DMS153 treated with DMSO at 0.1 percent for 48 hours (cell line): ENCODE measurements at regions not wholly inside any gene's neighbourhood (a gene's known extent, or its start where the extent isn't known, plus 50 kb on each side); places are given as distances from the start of the nearest gene placed in this dataset.

Experiments
- DNase-seq: peaks from one replicate; lab custom pipeline; 2025; ENCODE audit not compliant: unreplicated experiment; lab: John Stamatoyannopoulos, UW

DNA sequence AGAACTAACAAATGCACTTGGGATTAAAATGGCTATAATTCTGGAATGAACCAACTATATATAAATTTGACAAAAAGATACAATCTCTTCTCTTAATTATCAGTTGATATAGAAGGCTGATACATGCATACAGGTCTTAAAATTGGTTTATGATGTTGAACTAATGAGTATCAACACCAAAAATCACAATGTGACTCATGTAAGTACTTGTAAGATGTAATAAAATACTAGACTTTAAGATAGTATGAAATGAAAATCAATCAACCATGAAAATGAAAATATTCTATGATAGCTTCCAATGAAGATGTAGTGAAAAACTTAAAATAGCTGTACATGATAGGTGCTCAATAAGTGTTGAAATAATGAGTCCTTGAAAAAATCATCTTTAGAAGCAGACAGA, 116.6 kb upstream of the SOX5 start:
- no peak for DNase-seq

DNA sequence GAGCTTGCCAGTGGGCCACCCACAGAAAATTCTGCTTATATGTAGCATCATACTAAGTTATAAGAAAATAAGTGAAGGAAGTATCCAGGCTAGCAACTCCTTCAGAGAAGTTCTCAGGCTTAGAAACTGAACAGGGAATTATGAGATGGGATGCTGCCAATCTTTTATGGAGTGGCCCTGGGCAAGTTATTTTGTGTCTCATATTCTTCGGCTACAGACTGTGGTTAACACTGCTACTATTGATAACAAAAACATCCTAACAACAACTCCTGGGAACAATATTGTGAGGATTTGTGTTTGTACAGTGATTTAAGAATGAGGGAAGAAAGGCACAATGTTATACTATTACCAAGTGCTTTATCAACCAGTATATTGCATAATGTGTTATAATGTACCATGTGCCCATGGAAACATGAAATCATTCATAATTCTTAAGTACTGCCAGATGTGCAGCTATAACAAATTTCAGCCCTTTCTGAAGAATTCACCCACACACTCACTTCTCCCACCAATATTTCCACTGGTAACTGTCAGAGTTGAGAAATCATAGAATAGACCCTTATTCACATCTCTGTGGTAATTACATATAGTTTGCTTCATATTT, 113.3 kb upstream of the SOX5 start:
- DNase-seq = no peak

DNA sequence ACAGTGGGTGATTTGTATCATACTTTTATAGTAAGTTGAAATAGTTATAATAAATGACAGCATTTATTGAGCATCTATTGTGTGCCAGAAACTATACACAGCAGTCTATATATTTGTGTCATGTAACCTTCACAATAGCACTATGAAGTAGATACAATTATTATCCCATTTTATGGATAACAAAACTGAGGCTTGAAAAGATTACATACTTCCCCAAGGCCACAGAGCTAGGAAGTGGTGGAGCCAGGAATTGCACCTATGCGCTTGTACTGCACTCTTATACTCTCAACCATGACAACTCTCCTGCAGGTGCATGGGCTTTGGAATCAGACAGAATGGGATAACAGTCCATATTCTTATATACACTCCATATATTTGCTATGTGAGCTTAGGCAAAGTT, 110.6 kb upstream of the SOX5 start:
- DNase-seq = no peak

DNA sequence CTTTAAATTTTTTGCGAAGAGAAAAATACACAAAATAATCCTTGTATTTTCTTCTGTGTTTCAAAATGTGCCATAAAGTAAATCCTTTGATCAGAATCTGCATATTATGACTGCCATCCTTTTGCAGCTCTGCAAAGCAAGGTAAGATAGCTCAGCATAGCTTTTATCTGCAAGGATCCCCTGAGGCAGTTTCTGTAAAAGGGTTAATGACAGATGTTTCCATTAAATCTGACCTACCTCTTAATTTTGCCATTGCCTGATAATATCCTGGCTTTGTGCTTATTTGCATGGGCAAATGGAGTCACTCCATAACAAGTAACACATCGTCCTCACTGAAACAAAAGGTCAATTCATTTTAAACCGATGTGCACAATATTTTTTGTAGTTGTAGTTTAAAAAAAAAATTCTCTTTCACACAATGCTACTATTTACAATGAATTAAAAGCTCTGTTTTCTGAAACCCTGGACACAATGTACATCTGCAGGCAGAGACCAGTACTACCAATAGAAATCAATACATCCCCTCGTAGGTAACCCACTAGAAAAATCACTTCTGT, 108.5 kb upstream of the SOX5 start:
- DNase-seq = no peak

DNA sequence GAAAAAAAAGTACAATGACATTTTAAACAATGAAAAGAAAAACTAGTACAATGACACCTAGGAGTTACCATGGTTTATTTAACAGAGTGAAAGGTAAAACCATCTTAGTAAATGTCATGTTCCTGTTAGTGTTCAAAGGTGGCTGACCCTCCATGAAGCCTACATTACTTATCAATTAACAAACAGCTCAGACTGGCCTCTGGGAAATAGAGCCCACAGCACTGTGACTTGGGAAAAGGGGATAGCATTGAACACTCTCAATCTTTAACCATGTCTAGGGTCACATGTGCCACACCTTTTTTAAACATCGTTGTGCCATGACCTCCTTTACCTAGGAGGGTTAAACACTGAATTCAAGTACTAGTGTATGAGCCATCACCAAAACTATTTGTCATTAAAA, 106.3 kb upstream of the SOX5 start:
- DNase-seq = no peak

DNA sequence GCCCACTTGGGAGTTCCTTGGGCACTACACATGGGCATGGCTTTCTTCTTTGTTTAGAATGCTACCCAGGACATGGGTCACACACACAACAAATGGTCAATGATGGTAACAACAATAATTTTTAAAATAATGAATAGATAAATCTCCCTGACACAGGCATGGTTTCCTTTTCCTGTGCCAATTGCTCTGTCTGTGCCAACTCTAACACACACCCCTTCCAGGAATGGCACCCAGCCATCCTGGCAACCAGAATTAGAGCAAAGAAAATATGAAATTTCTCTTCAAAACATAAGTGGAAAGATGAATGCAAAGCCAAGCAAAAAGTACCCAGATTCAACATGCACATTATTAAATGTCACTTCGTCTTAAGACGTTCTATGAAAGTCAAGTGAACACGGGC, 104.9 kb upstream of the SOX5 start:
- DNase-seq = no peak

DNA sequence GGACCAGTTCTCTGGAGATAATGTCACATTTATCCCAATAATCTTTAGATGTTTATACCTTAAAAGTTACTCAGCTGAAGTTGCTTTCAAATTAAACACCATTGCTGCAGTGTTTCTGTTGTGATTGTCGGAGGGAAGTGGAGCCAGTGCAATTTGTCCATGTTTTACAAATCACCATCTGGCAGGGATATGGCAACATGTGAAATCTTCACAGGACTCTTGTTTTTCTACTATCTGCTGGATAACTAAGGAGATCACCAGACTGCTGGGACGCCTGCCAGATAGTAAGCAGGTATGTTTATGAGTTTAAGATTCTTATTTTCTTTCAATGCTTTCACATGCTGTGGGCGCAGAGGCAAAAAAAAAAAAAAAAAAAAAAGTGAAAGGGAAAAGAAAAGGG, 100.3 kb upstream of the SOX5 start:
- DNase-seq = no peak

DNA sequence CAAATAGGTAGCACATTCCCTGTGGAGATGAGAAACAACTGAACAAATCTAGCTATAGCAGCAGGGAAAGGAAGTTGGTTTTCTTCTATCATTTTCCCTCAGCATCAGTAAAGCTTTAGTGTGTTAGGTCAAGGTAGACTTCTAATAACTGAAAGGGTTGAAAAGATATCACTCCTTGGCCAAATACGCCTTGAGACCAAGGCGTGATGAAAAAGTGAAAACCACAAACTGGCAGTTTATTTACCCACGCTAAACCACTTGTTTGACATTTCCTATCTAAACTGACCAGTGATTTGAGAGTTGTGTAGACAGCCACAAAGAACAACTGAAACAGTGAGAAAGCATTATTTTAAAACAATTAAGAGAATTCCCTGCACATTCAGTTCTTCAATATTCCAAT, 99.6 kb upstream of the SOX5 start:
- DNase-seq = no peak

DNA sequence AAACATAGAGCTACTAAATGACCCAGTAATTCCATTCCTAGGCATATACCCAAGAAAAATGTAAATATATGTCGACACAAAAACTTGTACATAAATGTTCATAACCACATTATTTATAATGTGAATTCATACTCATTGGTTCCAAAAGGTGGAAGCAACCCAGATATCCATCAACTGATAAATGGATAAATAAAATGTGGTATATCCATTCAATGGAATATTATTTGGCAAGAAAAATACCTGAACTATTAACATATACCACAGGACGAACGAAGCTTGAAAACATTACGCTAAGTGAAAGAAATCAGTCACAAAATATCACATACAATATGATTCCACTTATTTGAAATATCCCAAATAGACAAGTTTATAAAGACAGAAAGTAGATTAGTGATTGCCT, 99.0 kb upstream of the SOX5 start:
- no peak for DNase-seq

DNA sequence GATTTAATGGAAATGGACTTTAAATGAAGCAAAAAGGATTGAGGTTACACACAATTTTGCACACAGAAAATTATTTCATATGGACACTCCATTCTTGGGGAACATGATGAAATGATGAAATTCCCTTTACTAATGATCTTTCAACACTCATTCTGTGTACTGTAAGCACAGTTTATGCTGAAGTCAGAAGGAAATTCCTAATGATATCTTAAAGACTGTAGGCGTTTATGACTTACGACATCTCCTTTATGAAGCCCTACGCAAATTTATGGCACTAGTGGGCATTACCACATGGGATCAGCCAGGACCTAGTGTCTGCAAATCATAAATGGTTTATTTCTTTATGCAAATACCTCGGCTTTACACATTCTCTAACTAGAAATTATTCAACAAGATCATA, 97.9 kb upstream of the SOX5 start:
- no peak for DNase-seq

DNA sequence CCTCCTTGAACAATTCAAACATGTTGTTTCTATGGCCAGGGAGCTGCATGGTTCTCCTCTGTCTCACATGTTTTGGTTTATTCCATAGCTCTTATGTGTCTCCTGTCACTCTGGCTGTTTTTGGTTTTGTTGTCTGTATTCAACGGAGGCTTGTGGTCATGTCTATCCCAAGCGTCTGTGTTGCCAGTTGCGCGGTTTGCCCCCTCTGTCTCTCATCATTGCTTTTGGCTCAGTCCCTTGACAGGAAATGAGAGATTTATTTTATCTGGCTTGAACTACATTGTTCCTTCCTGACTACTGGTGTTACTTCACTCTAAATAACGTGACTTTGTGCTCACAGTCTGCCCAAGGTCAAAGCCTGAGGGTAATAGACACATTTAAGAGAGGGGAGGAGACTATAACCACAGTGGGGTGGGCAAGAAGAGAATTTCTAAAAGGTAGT, 96.4 kb upstream of the SOX5 start:
- no peak for DNase-seq

DNA sequence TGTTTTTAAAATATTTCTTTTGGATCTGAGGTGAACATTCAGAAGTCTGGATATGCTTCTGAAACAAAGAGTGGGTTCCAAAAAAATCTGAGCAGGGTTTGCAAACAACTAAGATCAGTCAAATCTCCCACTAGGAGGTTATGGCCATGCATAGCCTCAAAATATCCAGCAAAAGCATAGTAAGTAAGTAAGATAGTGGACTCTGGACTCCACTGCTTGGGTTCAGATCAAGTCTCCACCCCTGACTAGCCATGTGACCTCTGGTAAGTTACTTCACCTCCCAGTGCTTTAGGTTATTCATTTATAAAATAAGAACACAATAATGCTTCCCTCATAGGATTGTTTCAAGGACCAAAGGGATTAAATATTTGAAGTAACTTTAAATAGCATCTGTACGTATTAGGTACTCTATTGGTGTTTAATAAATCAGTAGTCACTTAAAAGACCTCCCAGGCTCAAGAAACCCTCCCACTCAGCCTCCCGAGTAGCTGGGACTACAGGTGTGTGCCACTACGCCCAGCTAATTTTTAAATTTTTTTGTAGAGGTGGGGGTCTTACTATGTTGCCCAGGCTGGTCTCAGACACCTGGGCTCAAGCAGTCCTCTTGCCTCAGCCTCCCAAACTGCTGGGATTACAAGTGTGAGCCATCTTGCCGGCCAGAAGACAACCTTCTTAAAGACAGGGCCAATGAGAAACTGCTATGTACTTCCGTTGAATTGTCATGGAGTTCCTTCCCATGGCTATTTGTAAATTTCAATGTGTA, 95.7 kb upstream of the SOX5 start:
- no peak for DNase-seq

DNA sequence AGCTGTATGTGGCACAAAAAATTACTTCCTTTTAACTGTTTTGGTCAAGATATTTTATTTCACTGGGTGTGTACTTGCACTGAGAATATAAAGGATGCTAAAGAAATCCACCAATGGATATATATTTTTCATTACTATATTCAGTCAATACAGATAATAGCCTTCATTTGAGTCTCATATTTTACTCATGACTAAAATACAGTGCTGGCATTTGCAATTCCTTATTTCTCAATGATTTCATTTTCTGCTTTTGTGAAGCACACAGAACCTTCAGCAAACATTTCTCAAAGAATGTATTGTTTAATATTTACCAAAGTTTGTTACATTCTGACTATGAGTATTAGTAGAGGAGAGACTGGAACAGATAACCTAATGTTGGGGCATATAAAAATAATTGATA, 93.2 kb upstream of the SOX5 start:
- DNase-seq = no peak

DNA sequence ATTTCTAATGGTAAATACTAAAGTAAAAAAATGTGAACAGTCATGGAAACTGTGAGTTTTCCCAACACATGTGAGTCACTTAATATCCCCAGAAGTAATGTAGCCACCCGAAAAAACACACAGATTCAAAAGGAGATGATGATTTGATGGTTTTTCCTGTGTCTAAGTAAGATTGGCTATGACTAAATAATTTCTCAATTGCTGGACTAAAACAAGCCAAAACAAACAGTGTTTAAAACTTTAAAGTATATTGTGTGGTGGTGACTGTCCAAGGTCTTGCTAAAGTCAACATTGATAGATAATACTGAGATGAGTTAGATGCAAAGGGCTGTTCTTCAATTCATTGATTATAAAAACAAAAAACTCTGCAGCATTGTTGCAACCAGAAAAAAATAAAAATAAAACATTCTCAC, 89.6 kb upstream of the SOX5 start:
- no peak for DNase-seq

DNA sequence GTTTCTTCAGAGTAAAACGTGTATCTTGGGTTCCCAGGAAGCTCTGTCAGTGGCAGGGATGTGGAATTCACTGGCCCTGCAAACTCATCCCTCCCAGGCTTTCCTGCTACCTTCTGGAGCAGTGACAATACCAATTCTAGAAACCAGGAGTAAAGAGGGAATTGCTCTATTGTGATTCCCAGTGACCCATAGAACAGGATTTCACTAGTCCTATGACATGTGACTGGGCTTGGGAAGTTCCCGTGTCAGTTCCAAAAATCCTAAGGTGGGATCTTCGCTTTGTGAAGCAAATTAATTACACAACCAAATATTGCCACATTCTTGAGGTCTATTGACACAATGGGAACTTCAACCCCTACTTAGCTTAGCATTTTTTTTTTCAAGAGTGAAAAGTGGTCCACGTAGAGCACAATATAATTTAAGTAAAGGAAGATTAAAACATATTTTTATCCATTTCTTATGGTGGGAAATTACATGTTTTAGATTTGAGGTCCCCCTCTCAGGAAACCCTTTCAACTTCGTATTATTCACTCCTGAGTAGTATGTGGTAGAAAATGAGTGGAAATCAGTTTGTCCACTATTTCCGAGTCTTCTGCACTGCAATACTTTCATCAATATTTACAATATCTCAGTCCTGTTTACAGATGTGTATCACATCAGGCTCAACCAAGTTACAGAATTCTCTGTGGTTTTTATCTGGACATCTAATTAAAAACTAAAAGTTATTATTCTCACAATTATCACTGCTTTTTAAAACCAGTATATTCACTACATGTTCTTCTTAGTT, 88.9 kb upstream of the SOX5 start:
- no peak for DNase-seq

DNA sequence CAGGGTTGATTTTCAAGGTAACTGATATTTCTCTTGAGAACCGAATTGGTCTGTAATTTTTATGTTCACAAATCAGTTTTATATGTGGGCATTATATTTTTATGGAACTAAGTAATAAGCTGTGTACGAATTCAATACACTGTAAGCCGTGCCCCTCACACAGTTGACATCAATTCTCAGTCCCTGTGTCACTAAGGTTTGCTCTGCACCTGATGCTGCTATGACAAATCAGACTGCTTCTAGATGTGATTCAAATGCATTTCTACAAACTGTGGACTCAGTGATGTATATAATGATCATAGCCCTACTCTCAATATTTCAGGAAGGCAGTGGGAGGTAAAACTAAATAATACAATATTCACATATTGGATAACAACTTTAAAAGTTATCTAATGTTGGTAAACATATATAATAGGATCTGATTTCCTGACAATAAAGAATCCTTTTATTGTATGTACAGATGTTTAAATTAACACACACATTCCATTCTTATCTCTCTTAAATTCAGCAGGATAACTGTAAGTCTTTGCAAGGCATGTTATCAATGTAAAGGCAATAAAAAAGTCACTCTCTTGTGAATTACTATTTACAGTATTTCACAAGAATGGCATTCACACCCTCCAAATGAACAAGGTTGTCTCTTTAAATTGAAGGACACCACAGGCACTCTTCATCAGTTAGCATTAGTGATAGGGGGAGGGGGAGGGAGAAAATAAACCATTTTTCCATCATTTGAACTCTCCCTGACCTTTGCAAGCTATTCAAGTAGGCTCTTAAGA, 87.2 kb upstream of the SOX5 start:
- no peak for DNase-seq

DNA sequence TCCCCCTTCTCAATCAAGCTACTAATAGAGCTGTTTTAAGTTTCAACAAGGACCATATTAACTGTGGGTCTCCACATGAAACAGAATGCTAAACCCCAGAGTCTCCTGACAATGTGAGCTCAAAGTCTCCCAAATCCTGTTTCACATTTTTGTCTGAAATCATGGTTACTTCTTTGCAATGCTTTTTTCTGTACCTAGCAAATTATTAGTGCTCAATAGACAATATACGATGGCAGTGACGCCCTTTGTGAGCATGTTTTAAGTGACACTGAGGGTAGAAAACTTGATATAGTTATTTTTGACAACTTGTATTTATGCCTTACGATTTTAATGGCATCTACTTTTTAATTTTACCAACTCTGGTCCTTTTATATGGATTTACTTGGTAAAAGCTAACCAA, 85.4 kb upstream of the SOX5 start:
- no peak for DNase-seq

DNA sequence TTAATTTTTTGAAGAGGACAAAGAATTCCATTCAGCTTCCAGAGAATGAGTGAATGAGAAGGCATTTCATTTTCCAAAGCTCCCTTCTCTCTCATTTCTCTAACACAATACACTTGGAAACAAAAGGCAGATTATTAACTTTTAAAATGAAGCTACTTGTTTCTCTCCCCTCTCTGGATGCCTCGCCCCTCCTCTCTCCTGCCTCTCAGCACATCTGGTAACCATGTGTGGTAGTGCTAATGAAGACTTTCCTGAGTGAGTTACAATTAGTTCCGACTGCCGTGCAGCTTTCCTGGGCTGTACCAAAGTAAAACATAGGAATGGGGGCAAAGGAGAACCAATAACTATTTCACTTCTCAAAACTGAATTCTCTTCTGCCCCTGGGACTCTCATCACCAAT, 84.7 kb upstream of the SOX5 start:
- DNase-seq = no peak

DNA sequence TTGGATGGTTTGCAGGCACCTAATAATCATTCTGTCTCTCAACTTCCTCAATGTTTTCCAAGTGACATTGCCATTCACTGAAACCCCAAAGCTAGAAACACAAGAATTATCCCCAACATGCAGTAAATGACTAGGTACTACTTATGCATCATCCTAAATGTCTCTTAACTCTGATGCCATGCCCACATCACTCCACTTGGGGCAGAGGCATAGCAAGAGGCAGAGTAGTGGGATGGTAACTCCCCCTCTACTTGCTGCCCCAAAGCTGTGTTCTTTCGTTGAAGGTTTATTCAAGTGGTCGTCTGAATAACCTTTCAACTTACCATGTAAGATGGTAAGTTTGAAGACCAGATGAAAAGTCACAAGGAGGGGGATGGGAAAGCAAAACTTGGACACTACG, 77.9 kb upstream of the SOX5 start:
- DNase-seq = no peak

DNA sequence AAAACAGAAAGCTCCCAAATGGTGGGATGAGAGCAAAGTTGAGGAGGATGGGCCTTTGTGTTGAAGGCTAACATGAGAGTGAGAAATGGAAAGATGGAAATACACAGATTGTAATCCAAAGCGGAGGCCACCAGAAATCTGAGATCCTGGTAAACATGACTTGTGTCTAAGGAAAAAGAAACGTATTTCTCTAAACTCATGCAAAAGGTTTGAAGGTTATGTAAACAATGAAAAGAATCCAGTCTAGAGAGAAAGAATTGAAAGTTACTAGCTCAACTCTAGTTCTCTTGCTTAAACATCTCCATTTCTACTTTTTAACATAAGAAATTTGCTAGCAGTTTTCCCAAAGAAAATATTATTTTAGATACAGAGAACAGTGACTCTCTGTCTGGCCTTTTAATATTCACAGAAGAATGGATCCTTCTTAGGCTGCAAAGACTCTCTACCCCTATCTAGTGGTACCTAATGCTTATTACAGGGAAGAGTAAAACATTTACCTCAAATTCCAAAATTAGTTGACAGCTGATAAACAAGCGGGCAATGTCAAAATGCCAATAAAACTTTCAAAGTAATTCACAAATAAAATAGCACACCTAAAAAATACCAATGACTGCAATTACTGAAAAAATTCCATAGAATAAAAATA, 75.8 kb upstream of the SOX5 start:
- DNase-seq = no peak

DNA sequence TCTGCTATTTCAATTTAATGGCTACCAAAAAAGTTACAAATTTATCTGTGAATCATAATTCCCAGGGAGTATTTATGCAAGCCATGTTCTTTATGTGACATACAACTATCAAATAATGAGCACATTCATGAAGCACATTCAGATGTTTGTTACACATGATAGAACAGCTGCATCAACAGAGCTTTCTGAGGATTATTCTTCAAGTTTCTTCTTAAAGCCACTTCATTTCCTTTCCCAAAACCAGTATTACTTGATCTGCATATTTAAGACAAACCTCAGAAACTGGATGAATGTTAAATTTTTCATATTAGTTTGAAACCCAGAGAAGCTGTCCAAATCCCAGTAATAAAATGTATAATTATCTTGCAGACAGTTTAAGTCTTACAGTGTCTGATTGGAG, 73.6 kb upstream of the SOX5 start:
- DNase-seq = no peak
